ENCODE measurements at regions not wholly inside any gene's neighbourhood (a gene's known extent, or its start where the extent isn't known, plus 50 kb on each side); places are given as distances from the start of the nearest gene placed in this dataset.

- no peak for TF ChIP-seq CBX3 (IDR thresholded peaks at IDR 0.05; ENCODE audit: borderline replicate concordance in 1 of 2, low read length in 2 of 2)
- TF ChIP-seq ZNF699 (CRISPR knock-in tag; IDR thresholded peaks at IDR 0.05; ENCODE audit: insufficient replicate concordance) = no peak
- no peak for TF ChIP-seq MBD1 (CRISPR knock-in tag; IDR thresholded peaks at IDR 0.05)
- no peak for TF ChIP-seq ZBTB33 (CRISPR knock-in tag; IDR thresholded peaks at IDR 0.05)
- no peak for TF ChIP-seq ATF7 (IDR thresholded peaks at IDR 0.05)
- TF ChIP-seq TRIM24 (IDR thresholded peaks at IDR 0.05) = 0 out of 4 replicates have a peak, but pooled peaks of 1 of the 2 experiments have one; percentile 10
- TF ChIP-seq NRF1 (conservative IDR thresholded peaks at IDR 0.05 in 1 of 2, IDR thresholded peaks at IDR 0.05 in 1 of 2) = no peak
- TF ChIP-seq, protein P1, sequence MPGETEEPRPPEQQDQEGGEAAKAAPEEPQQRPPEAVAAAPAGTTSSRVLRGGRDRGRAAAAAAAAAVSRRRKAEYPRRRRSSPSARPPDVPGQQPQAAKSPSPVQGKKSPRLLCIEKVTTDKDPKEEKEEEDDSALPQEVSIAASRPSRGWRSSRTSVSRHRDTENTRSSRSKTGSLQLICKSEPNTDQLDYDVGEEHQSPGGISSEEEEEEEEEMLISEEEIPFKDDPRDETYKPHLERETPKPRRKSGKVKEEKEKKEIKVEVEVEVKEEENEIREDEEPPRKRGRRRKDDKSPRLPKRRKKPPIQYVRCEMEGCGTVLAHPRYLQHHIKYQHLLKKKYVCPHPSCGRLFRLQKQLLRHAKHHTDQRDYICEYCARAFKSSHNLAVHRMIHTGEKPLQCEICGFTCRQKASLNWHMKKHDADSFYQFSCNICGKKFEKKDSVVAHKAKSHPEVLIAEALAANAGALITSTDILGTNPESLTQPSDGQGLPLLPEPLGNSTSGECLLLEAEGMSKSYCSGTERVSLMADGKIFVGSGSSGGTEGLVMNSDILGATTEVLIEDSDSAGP (CRISPR knock-in tag; IDR thresholded peaks at IDR 0.05) = no peak
- TF ChIP-seq KLF1 (tag; IDR thresholded peaks at IDR 0.05) = no peak
- no peak for TF ChIP-seq ZNF395 (CRISPR knock-in tag; IDR thresholded peaks at IDR 0.05)
- no peak for TF ChIP-seq ZBTB2 (IDR thresholded peaks at IDR 0.05)
- TF ChIP-seq CBFA2T2 (conservative IDR thresholded peaks at IDR 0.05) = peak; percentile 32; the same call in 1 of the 2 replicates
- TF ChIP-seq ZNF143 (CRISPR knock-in tag; IDR thresholded peaks at IDR 0.05) = no peak
- no peak for TF ChIP-seq ZFPM2 (CRISPR knock-in tag; IDR thresholded peaks at IDR 0.05)
- TF ChIP-seq CREB3L1 (IDR thresholded peaks at IDR 0.05; ENCODE audit: borderline replicate concordance, low read depth) = no peak
- TF ChIP-seq, protein P2, sequence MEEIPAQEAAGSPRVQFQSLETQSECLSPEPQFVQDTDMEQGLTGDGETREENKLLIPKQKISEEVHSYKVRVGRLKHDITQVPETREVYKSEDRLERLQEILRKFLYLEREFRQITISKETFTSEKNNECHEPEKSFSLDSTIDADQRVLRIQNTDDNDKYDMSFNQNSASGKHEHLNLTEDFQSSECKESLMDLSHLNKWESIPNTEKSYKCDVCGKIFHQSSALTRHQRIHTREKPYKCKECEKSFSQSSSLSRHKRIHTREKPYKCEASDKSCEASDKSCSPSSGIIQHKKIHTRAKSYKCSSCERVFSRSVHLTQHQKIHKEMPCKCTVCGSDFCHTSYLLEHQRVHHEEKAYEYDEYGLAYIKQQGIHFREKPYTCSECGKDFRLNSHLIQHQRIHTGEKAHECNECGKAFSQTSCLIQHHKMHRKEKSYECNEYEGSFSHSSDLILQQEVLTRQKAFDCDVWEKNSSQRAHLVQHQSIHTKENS (CRISPR knock-in tag; IDR thresholded peaks at IDR 0.05) = no peak
- no peak for TF ChIP-seq RBM17 (IDR thresholded peaks at IDR 0.05; ENCODE audit: borderline replicate concordance, low read depth, low read length)
- TF ChIP-seq DPF2 (IDR thresholded peaks at IDR 0.05) = peak; percentile 29; the same call in 1 of the 2 replicates
Observed at GRCh38 chr3:41125258-41125657, 74.0 kb upstream of the CTNNB1 start (continued).
